Activated CD4-positive, CD25-positive, alpha-beta regulatory T cell treated with anti-CD3 and anti-CD28 coated beads, Interleukin-2, amount 50 U/mL, for 72 hours (primary cell): ENCODE measurements at regions not wholly inside any gene's neighbourhood (a gene's known extent, or its start where the extent isn't known, plus 50 kb on each side); places are given as distances from the start of the nearest gene placed in this dataset.
"Not testable (repeated sequence)": the region's sequence is repeated elsewhere in the genome, so short reads cannot be mapped to it uniquely, and the experiment has no call there.

Experiments used
- DNase-seq: peaks from one replicate; pipeline ENCODE4 v3.0.0; 2021

- no peak for DNase-seq
These were observed 160.2 kb downstream of the PMAIP1 start for GRCh38 chr18:60060026-60060425.

GRCh38 chr18:60059216-60059615 lies 159.4 kb downstream of the PMAIP1 start:
- DNase-seq = no peak

DNA sequence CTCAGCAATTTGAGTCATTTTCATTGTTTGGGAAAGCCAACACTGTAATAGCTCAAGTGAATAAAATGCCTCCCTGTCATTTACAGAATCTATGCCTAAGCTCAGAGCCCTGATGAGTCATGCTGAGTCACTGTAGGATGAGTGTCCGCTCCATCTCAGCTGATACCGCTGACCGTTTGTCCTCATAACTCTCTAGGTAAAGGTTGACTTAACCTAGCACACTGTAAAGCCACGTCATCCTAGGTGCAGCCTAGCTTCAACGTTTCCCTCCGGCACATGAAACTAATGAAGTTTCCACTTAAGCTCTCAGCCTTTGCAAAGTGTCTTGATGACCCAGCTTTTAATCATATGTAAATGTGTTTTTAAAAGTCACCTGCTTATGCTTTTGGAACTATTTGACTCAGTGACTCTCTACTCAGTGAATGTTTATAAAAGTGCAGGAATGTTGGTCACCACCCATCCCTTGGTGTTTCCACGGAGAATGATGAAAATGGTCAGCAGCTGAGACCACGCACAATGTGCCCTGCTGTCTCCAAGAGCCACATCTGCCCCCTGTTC lies 154.0 kb downstream of the PMAIP1 start:
- DNase-seq = no peak

DNA sequence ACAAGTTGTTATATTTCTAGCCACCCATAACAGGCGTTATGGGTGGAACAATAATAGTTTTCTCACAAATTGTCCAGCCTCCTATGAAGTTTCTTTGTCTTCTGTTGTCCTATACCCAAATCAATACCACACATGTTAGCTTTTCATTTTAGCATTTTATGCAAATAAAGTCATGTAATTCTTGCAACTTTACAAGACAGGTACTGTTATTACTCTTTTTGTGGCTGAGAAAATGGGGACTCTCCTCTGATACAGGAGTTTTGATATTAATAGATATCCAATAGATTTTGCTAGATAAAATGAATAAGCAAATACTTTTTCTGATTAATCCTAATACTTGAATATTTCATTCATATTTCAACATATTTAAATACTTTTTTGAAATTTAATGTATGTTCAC lies 151.0 kb downstream of the PMAIP1 start:
- DNase-seq = no peak

DNA sequence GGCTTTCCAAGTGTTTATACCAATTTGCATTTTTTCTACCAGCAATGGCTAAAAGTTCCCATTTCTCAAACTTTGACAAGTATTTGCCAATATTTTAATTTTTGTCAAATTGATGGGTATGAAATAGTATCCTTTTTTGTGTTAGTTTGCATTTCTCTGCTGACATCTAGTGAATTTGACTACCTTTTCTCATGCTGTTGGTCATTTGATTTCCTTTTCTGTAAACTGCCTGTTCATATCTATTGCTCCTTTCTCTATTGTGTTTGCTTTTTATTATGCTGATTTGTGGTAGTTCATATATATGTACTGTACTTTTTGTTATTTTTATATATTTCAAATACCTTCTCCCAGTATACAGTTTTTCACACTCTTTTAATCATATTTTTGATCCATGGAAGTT lies 149.4 kb downstream of the PMAIP1 start:
- no peak for DNase-seq

GRCh38 chr18:60047556-60047955 lies 147.8 kb downstream of the PMAIP1 start:
- DNase-seq = no peak

DNA sequence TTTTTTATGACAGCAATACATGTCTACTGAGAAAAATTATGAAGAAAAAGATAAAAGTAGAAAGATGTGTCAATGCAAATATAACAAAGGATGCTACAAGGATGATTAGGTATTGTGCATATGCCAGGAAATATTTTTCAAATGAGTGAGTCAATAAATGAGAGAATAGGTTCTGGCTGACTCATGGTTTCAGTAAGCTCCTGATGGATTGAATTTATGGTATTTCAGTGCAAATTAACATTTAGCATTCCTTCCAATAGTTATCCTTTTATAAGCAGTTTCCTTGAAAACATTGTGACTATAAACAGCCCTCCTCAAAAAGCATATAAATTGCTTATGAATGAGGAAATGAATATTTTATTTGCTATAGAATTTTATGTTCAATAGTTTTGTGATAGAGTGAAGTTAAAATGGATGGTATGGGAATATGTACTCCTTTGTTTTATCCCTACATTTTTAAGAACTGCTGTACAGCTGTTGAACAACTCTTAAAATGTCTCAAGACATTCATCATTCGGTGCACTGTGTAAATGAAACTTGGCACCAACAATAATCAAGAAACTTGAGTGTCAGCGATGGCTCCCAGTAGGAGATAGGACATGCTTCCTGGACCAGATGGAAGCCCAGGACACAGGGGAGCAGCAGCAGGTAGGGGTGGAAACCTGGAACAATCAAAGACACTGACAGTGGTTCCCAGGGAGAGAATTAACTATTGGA lies 144.7 kb downstream of the PMAIP1 start:
- DNase-seq = no peak

DNA sequence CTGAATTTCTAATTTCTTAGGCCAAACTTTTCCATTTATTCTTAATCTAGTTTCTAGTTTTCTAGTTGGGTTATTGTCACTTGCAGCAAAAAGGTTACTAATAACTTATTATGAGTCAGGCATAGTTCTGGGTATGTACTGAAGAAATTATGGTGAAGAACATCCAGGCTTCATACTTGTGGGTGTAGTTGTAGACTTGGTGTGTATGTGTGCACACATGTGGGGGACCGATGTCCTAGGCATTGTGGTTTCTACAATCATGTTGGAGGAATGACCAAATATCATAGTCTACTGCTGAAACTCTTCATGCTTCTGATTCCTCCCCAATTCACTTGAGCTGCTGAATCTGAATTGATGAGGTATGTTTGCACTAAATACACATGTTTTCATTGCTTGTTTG lies 141.2 kb downstream of the PMAIP1 start:
- no peak for DNase-seq

GRCh38 chr18:60038731-60039130 lies 138.9 kb downstream of the PMAIP1 start:
- no peak for DNase-seq

- no peak for DNase-seq
These were observed 127.6 kb downstream of the PMAIP1 start for GRCh38 chr18:60027397-60027796.

DNA sequence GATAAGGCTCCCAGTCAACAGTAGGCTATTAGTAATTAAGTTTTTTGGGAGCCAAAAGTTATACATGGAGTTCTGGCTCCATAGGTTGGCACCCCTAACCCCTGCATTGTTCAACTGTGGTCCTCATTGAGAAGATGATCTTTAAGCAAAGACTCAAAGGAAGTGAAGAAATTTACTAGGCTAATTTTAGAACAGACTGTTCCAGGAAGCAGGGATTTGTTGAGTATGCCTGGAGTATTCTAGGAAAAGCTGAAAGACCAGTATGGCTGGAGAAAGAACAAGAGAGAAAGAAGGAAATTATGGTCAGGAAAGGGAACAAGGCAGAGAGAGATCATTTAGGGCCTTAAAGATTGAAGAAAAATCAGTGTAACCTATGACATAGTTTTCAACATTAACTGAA lies 125.1 kb downstream of the PMAIP1 start:
- DNase-seq = no peak

DNA sequence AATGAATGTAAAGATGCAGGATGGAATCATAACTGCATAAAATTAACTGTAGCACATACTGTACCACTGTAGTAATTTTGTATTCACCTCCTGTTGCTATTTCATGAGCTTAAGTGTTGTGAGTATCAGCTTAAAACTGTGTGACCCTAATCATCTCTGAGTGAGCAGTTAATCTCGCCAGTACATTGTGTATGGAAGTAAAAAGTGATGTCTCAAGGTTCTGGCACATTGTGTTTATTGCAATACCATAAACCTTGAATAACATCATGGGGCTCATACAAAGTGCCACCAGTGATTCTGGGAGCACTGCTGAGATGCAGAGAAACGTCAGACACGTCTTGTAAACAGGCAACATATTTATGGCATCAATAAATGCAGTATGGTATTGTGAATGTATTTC lies 124.5 kb downstream of the PMAIP1 start:
- DNase-seq = no peak

DNA sequence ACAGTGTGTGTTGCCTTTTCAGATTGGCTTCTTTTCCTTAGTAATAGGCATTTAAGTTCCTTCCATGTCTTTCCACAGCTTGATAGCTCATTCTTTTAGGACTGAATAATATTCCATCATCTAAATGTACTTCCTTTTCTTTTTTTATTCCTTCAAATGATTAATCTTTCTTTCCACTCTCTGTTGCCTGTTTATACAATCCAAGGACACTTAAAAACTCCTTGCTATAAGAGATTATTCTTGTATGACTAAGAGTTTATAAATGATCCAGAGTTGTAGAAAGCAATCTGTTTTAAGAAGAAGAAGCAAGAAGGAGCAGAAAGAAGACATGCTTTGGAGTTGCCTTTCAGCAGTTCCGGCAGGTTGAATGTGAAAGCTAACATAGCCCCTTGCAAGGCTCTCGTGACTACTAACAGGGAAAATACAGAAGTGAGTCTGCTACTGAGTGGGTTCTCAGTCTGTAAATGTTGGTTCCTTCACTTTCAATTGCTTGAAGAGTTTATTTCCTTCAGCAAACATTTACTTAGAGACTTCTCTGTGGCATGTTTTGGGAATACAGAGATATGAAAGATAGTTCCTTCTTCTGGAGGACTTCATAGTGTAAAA lies 123.0 kb downstream of the PMAIP1 start:
- no peak for DNase-seq

GRCh38 chr18:60021556-60021955 lies 121.8 kb downstream of the PMAIP1 start:
- DNase-seq = no peak

DNA sequence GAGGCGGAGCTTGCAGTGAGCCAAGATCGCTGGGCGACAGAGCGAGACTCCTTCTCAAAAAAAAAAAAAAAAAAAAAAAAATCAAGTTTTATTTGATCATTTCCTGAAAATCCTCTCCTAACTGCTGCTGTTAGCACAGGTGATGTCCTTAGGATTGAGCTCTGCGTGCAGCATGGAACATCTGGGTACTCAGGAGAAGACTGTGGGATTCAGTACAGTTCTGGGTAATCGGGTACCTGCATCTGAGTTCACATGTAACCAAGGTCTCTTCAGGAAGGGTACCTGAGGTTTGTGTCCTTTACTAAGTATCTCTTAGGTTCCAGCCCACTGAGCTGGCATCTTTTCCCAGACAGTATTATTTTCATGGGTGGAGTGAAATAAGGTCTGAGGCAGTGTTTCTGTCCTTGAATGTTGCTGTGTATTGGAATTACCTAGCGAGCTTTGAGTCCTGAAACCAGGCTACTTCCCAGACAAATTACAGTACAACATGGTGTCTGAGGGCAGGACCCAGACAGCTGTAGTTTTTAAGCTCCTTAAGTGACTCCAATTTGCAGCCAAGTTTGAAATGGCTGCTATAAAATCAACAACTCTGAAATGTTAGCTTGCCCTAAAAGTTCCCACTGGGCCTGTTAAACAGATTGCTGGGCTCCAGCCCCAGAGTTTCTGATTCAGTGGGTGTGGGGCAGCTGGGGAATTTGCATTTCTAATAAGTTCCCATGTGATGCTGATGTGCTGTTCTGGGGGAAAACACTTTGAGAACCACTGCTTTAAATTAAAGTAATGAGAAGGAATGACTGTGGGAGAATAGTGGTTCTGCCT lies 120.5 kb downstream of the PMAIP1 start:
- DNase-seq = no peak

GRCh38 chr18:60019463-60019840 lies 119.7 kb downstream of the PMAIP1 start:
- no peak for DNase-seq

DNA sequence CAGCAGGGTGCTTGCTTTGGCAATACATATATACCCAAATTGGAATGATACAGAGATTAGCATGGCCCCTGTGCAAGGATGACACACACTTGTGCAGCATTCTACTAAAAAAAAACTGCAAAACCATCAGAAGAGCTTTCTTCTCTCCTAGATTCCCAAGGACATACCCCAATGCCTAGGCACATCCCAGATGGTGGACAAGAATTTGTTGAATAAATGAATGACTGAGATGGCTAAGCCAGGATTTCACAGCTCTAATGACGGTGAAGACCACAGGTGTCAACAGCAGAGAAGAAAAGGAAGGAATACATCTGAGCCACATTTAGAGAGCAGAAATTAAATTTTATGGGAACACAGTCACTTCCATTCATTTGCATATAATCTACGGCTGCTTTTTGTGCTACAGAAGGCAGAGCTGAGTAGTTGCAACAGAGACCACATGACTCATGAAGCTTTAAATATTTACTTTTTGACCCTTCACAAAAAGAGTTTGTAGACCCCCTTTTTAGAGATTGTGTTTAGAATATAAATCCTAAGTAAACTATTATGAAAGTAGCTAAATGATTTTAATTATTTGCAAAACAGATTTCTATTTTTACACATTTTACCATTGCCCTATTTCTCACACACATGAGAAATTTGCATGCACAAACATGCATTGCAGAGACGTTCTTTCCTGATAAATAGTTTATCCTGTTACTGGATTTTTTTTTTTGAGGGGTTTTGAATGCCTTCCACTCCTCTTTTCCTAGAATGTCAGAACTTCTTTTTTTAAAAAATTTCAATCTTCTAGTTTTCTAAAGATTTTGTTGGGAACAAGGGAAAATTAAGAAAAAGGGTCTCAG lies 119.0 kb downstream of the PMAIP1 start:
- DNase-seq = no peak

DNA sequence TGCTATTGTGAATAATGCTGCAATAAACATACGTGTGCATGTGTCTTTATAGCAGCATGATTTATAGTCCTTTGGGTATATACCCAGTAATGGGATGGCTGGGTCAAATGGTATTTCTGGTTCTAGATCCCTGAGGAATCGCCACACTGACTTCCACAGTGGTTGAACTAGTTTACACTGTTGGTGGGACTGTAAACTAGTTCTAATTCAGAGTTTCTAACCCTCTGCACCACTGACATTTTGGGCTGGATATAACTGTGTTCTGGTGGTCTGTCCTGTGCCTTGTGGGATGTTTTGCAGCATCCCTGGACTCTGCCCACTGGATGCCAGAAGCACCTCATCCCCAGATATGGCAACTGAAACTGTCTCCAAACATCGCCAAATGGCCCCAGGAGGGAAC lies 118.3 kb downstream of the PMAIP1 start:
- DNase-seq = not testable (repeated sequence)

DNA sequence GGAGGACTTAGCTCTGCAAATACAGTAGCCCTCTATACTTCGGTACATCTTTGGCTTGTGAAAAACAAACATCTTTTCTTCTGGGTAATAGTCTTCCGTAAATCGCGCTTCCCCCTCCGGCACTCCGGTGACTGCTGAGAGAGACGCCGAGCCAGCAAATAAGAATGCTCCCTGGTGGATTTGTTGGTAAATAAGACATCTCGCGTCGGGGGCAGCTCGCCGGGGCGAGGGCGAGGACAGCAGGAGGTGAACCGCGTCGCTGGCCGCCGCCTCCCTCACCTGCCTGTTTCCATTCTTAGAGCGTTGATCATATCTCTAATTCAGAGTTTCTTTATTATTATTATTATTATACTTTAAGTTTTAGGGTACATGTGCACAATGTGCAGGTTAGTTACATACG lies 117.6 kb downstream of the PMAIP1 start:
- DNase-seq = no peak

GRCh38 chr18:60015826-60016225 lies 116.0 kb downstream of the PMAIP1 start:
- not testable (repeated sequence) for DNase-seq

- DNase-seq = not testable (repeated sequence)
These were observed 113.4 kb downstream of the PMAIP1 start for GRCh38 chr18:60013148-60013547.

GRCh38 chr18:60010984-60011383 lies 111.2 kb downstream of the PMAIP1 start:
- no peak for DNase-seq

GRCh38 chr18:60010513-60010912 lies 110.7 kb downstream of the PMAIP1 start:
- DNase-seq = no peak
